Naive thymus-derived CD4-positive, alpha-beta T cell (primary cell): ENCODE measurements at regions not wholly inside any gene's neighbourhood (a gene's known extent, or its start where the extent isn't known, plus 50 kb on each side); places are given as distances from the start of the nearest gene placed in this dataset.
"Not testable (repeated sequence)": the region's sequence is repeated elsewhere in the genome, so short reads cannot be mapped to it uniquely, and the experiment has no call there.

Experiments used
- ATAC-seq: fragments of 150-1000 bp; cut with Tn5 transposase; 2 replicates; pipeline ENCODE4 v1.10.0; 2021; ENCODE audit warnings: mild to moderate bottlenecking, moderate library complexity
- CTCF ChIA-PET: fragments of 350-600 bp; sonication (Branson Sonifier 250); formaldehyde crosslinking; loops from one replicate; lab custom pipeline; 2021; ENCODE audit warnings: antibody characterized with exemption; lab: Charles Lee
- POLR2A ChIA-PET: fragments of 350-600 bp; sonication (Branson Sonifier 250); formaldehyde crosslinking; loops from one replicate; lab custom pipeline; 2021; ENCODE audit warnings: antibody characterized with exemption, inconsistent platforms; lab: Charles Lee
- DNase-seq, 9 donors: peaks; one replicate each; pipeline versions ENCODE4 v3.0.0 to v3.0.0-alpha.2; 2020 to 2022; ENCODE audit warnings: mixed read lengths in 1 of 9
- H3K27ac ChIP-seq: one replicate; pipeline ENCODE4 v1.7.0; 2013; ENCODE audit warnings: mild to moderate bottlenecking, low read depth, low read length, moderate library complexity
- H3K27me3 ChIP-seq, 2 donors: one replicate each; pipeline ENCODE4 v1.7.0; 2013; ENCODE audit warnings: low read length in 2 of 2, mild to moderate bottlenecking in 2 of 2, moderate library complexity in 2 of 2; ENCODE audit not compliant: control insufficient read depth in 2 of 2, insufficient read depth in 2 of 2
- H3K36me3 ChIP-seq, 3 experiments: 1 replicate in 2 of 3; 2 replicates in 1 of 3; pipeline ENCODE4 v1.7.0; 2013; ENCODE audit warnings: low read length in 3 of 3, mild to moderate bottlenecking in 3 of 3, moderate library complexity in 1 of 3; ENCODE audit not compliant: insufficient read depth in 3 of 3, control insufficient read depth in 2 of 3
- H3K4me1 ChIP-seq, 2 donors: one replicate each; pipeline ENCODE4 v1.7.0; 2013; ENCODE audit warnings: low read length in 2 of 2, mild to moderate bottlenecking in 2 of 2, moderate library complexity in 1 of 2; ENCODE audit not compliant: control insufficient read depth in 2 of 2, insufficient read depth in 2 of 2
- H3K4me3 ChIP-seq: 2 replicates; pipeline ENCODE4 v1.7.0; 2013; ENCODE audit warnings: mild to moderate bottlenecking, low read length
- H3K9me3 ChIP-seq, 3 experiments: 1 replicate in 2 of 3; 2 replicates in 1 of 3; pipeline ENCODE4 v1.7.0; 2013; ENCODE audit warnings: low read length in 3 of 3; ENCODE audit not compliant: control insufficient read depth in 2 of 3
- H3K27ac Mint-ChIP-seq, 9 donors: one replicate each; pipeline ENCODE4 v1.8.0; 2020 to 2022; ENCODE audit warnings: mixed read lengths in 9 of 9, mild to moderate bottlenecking in 8 of 9, moderate library complexity in 5 of 9, inconsistent platforms in 2 of 9
- H3K27me3 Mint-ChIP-seq, 5 donors: one replicate each; pipeline ENCODE4 v1.8.0; 2021 to 2022; ENCODE audit warnings: mixed read lengths in 5 of 5, mild to moderate bottlenecking in 1 of 5
- H3K36me3 Mint-ChIP-seq, 5 donors: one replicate each; pipeline ENCODE4 v1.8.0; 2020 to 2022; ENCODE audit warnings: mixed read lengths in 5 of 5, mild to moderate bottlenecking in 3 of 5, inconsistent platforms in 1 of 5
- H3K4me1 Mint-ChIP-seq, 7 donors: one replicate each; pipeline ENCODE4 v1.8.0; 2020 to 2022; ENCODE audit warnings: mixed read lengths in 7 of 7, mild to moderate bottlenecking in 3 of 7, inconsistent platforms in 1 of 7
- H3K4me3 Mint-ChIP-seq, 10 donors: one replicate each; pipeline ENCODE4 v1.8.0; 2020 to 2022; ENCODE audit warnings: mild to moderate bottlenecking in 10 of 10, mixed read lengths in 10 of 10, moderate library complexity in 6 of 10, inconsistent platforms in 2 of 10
- H3K9me3 Mint-ChIP-seq, 11 donors: one replicate each; pipeline ENCODE4 v1.8.0; 2020 to 2022; ENCODE audit warnings: mixed read lengths in 11 of 11, mild to moderate bottlenecking in 4 of 11, inconsistent platforms in 1 of 11, moderate library complexity in 1 of 11
- intact Hi-C, 2 donors: fragments of 100-400 bp; cut with micrococcal nuclease; formaldehyde crosslinking; loops; one replicate each; pipeline ENCODE4 v1.15.1; 2023

DNA sequence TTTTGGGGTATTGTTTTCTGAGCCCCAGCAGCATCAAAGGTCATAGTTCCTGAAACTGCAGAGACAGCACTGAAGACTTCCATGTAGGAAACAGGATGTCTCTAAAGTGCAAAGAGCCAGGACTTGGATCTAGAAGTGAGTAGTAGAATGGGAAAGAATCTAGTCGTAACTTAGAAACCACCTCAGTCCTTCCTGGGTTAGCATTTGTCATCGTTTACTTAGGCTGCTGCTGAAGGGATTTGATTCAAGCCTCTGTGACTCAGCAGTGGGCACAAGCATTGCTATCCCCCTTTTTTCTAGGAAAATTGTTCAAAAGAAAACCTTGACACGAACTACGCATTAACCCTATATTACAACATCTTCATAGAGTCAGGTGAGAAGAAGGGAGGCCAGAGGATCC lies 109.1 kb downstream of the FAM72C start:
- DNase-seq, H3K9me3 Mint-ChIP-seq, H3K4me1 ChIP-seq, H3K9me3 ChIP-seq, H3K36me3 ChIP-seq, intact Hi-C loops, H3K27me3 ChIP-seq, H3K27ac ChIP-seq, H3K27ac Mint-ChIP-seq, ATAC-seq, H3K36me3 Mint-ChIP-seq, H3K4me3 ChIP-seq, H3K4me1 Mint-ChIP-seq, H3K4me3 Mint-ChIP-seq, POLR2A ChIA-PET, H3K27me3 Mint-ChIP-seq, CTCF ChIA-PET: not testable (repeated sequence)

DNA sequence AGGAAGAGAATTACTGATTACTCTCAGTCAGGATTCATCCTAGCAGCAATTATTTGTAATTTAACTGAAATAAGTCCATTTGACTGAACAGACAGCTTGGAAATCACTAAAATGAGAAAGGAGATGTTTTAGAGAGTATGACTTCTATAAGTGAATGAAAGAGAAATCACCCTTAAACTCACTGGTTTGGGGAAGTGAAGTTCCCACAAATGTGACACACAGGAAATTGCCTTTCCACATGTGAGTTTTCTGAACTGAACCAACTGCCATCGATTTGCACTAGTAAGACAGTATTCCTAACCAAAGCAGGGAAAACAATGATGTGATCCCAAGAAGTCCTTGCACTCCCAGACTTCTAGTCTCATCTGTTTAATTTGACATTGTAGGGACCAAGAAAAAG lies 110.5 kb downstream of the FAM72C start:
- H3K27me3 ChIP-seq, intact Hi-C loops, DNase-seq, H3K9me3 Mint-ChIP-seq, H3K27me3 Mint-ChIP-seq, CTCF ChIA-PET, POLR2A ChIA-PET, H3K4me1 Mint-ChIP-seq, H3K4me1 ChIP-seq, H3K4me3 Mint-ChIP-seq, H3K27ac ChIP-seq, H3K4me3 ChIP-seq, H3K36me3 ChIP-seq, H3K9me3 ChIP-seq, H3K27ac Mint-ChIP-seq, H3K36me3 Mint-ChIP-seq: not testable (repeated sequence)
- ATAC-seq: peak; percentile 56

DNA sequence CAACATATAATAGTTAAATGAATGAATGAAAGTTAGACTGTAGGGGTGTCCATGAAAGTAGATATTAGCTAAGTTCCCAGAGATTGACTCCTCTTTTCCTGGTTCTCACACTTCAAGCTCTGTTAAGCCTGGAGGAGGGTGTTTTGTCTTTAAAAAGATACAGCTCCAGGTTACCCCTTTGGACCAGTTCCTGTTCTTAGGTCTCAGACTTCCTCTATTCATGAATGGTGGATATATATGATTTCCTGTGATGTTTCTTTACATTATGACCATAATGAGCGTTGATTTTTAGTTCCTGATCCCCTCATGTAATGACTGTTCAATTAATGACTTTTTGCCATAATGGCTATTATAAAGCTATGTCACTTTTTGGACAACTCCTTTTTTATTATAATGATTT lies 115.9 kb downstream of the FAM72C start:
- H3K4me1 ChIP-seq, POLR2A ChIA-PET, intact Hi-C loops, H3K4me3 Mint-ChIP-seq, CTCF ChIA-PET, H3K9me3 ChIP-seq, H3K27me3 Mint-ChIP-seq, H3K27ac Mint-ChIP-seq, H3K9me3 Mint-ChIP-seq, H3K27me3 ChIP-seq, H3K27ac ChIP-seq, H3K36me3 Mint-ChIP-seq, H3K4me3 ChIP-seq, H3K36me3 ChIP-seq, DNase-seq, H3K4me1 Mint-ChIP-seq: not testable (repeated sequence)
- ATAC-seq: peak; percentile 44

DNA sequence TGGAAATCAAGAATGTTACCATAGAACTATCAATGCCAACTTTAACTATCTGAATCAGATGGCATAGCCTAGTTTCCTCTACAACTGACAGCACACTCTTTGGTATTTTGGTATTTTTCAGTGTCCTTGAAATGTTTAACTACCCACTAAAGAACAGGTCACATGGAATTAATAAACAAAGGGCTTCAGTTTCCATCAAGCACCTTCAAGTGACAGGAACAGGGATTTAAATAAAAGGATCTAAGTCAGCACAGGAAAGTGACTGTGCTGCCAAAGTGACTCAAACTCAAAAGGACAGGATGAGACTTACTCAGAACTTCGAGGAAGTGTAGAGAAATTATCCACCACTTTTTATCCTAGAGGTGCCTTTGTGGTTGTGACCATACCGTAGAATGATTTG lies 117.7 kb downstream of the FAM72C start:
- H3K4me3 Mint-ChIP-seq, intact Hi-C loops: not testable (repeated sequence)

DNA sequence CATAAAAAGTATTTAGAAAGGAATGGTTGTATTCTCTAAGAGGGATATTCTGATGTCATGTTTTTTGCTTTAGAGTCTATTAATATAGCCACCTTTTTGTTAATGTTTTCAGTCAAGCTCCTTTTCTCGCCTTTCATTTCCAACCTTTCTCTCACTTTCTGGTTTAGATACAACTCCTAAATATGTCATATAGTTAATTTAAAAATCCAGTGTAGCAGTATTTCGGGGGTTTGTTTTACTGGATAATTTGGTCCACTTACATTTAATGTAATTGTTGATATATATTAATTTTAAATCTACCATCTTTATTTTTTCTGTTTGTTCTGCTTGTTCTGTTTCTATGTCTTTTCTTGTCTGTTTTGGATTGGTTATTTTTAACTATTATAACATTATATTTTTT lies 121.1 kb downstream of the FAM72C start:
- DNase-seq, H3K4me1 Mint-ChIP-seq, H3K36me3 ChIP-seq, H3K9me3 ChIP-seq, H3K4me3 Mint-ChIP-seq, H3K27ac ChIP-seq, H3K27me3 ChIP-seq, H3K27ac Mint-ChIP-seq, ATAC-seq, POLR2A ChIA-PET, H3K36me3 Mint-ChIP-seq, CTCF ChIA-PET, H3K4me3 ChIP-seq, H3K4me1 ChIP-seq, intact Hi-C loops, H3K27me3 Mint-ChIP-seq: not testable (repeated sequence)
- H3K9me3 Mint-ChIP-seq: peaks cover 0 to 13% (median 0%) of the 10 kb centered on the region in 11 donors

More for the DNA sequence above, 117.7 kb downstream of the FAM72C start:
- H3K4me3 ChIP-seq, H3K27ac ChIP-seq, H3K4me1 ChIP-seq, DNase-seq, CTCF ChIA-PET, H3K9me3 ChIP-seq, H3K36me3 ChIP-seq, H3K27me3 Mint-ChIP-seq, H3K27me3 ChIP-seq, H3K4me1 Mint-ChIP-seq, ATAC-seq, H3K27ac Mint-ChIP-seq, POLR2A ChIA-PET, H3K36me3 Mint-ChIP-seq: not testable (repeated sequence)
- H3K9me3 Mint-ChIP-seq: peaks cover 0 to 13% (median 0%) of the 10 kb centered on the region in 11 donors

DNA sequence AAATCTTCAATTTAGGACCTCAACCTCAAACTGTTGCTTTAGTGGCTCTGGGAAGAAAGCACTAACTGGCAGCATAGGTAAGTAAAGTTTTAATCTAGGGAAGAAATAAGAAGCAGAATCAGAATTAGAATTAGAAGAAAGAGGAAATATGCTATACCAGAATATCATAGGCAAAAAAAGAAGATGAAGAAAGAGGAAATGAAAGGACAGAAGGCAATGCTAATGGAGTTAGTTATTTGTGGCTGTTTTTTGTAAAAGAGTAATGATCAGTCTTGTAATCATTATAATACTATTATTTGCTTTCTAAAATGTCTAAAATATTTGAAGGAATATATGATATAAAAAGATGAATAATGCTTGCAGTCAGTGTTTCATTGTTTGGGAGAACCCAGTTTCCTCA lies 122.9 kb downstream of the FAM72C start:
- H3K9me3 ChIP-seq, H3K27ac Mint-ChIP-seq, H3K4me3 ChIP-seq, H3K27me3 ChIP-seq, CTCF ChIA-PET, DNase-seq, H3K27ac ChIP-seq, POLR2A ChIA-PET, H3K4me3 Mint-ChIP-seq, H3K4me1 ChIP-seq, ATAC-seq, H3K36me3 Mint-ChIP-seq, H3K4me1 Mint-ChIP-seq, H3K36me3 ChIP-seq, intact Hi-C loops: not testable (repeated sequence)
- Mint-ChIP-seq H3K27me3 (peaks cover 3 to 15% (median 5%) of the 10 kb centered on the region in 5 donors), H3K9me3 (peaks cover 0 to 13% (median 0%) of the 10 kb centered on the region in 11 donors)

DNA sequence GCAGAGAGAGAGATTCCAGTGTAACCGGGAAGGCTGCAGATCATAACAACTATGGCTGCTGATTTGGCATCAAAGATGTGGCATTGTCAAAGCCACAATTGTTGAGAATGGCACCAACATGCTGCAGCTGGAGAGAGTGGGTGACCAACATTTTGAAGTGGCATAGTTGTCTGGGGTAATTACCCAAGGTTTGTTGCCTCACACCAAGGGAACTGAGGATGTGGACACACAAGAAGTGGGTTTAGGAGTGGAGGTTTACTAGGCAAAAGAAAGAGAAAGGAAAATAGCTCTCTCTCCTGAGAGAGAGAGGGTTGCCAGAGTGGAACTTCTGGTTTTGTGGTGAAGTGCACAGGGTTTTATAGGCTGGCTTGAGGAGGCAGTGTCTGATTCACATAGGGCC lies 126.6 kb downstream of the FAM72C start:
- H3K27me3 Mint-ChIP-seq, H3K9me3 Mint-ChIP-seq, H3K36me3 ChIP-seq, H3K4me3 Mint-ChIP-seq, H3K27ac Mint-ChIP-seq, H3K27ac ChIP-seq, ATAC-seq, H3K4me1 Mint-ChIP-seq, POLR2A ChIA-PET, H3K36me3 Mint-ChIP-seq, intact Hi-C loops, H3K9me3 ChIP-seq, H3K27me3 ChIP-seq, DNase-seq, H3K4me3 ChIP-seq, CTCF ChIA-PET, H3K4me1 ChIP-seq: not testable (repeated sequence)
